Spleen (tissue), 11 donors: ENCODE measurements at regions not wholly inside any gene's neighbourhood (a gene's known extent, or its start where the extent isn't known, plus 50 kb on each side); places are given as distances from the start of the nearest gene placed in this dataset.

Experiments used
- DNase-seq: peaks from one replicate; pipeline ENCODE4 v3.0.0-alpha.2; 2020
- H3K27ac ChIP-seq, 8 donors: fragments of 200-600 bp; sonication (generic) in 7 of 8; 1 replicate in 4 of 8; 2 replicates in 4 of 8; pipeline versions ENCODE4 v1.5.0 to v1.8.0; 2016 to 2021; ENCODE audit warnings: inconsistent platforms in 4 of 8, mild to moderate bottlenecking in 4 of 8, moderate library complexity in 1 of 8
- H3K27me3 ChIP-seq, 7 donors: fragments of 200-600 bp; sonication (generic) in 6 of 7; replicated peaks in 1 of 7; 1 replicate in 4 of 7; 2 replicates in 3 of 7; pipeline versions ENCODE4 v1.5.0 to v1.8.0; 2016 to 2021; ENCODE audit warnings: inconsistent platforms in 3 of 7, mild to moderate bottlenecking in 1 of 7
- H3K36me3 ChIP-seq, 6 donors: fragments of 200-600 bp; sonication (generic) in 5 of 6; 1 replicate in 4 of 6; 2 replicates in 2 of 6; pipeline versions ENCODE4 v1.5.0 to v1.8.0; 2016 to 2021; ENCODE audit warnings: inconsistent platforms in 2 of 6
- H3K4me1 ChIP-seq, 6 donors: fragments of 200-600 bp; sonication (generic) in 5 of 6; 1 replicate in 3 of 6; 2 replicates in 3 of 6; pipeline versions ENCODE4 v1.5.0 to v1.8.0; 2016 to 2021; ENCODE audit warnings: inconsistent platforms in 3 of 6
- H3K4me3 ChIP-seq, 8 donors: fragments of 200-600 bp; sonication (generic) in 7 of 8; 1 replicate in 4 of 8; 2 replicates in 4 of 8; pipeline versions ENCODE4 v1.5.0 to v1.8.0; 2016 to 2021; ENCODE audit warnings: inconsistent platforms in 4 of 8, mild to moderate bottlenecking in 4 of 8, moderate library complexity in 2 of 8
- H3K9me3 ChIP-seq, 8 donors: fragments of 200-600 bp; sonication (generic) in 7 of 8; 1 replicate in 4 of 8; 2 replicates in 4 of 8; pipeline versions ENCODE4 v1.5.0 to v1.8.0; 2016 to 2021; ENCODE audit warnings: inconsistent platforms in 4 of 8
- CTCF ChIP-seq, 11 experiments: fragments of 200-600 bp in 7 of 11; fragments of 450-650 bp in 4 of 11; sonication (generic) in 4 of 11; IDR thresholded peaks in 8 of 11; conservative IDR thresholded peaks in 3 of 11; 1 replicate in 7 of 11; 2 replicates in 4 of 11; pipeline versions ENCODE4 v1.4.0 to v1.8.0; 2016 to 2021; ENCODE audit warnings: antibody characterized with exemption in 11 of 11, inconsistent platforms in 4 of 11, mild to moderate bottlenecking in 1 of 11
- POLR2A ChIP-seq, 3 donors: fragments of 450-650 bp; IDR thresholded peaks; one replicate each; pipeline ENCODE4 v1.5.1; 2017; ENCODE audit warnings: antibody characterized with exemption in 3 of 3, mild to moderate bottlenecking in 1 of 3
- POLR2AphosphoS5 ChIP-seq, 3 donors: sonication (generic); formaldehyde crosslinking; IDR thresholded peaks; one replicate each; pipeline ENCODE4 v1.5.1; 2017; ENCODE audit warnings: antibody characterized with exemption in 3 of 3
- WGBS, 5 donors: extraction: QIAGEN DNeasy Blood & Tissue Kit in 3 of 5; methylation state at CpG; one replicate each; pipeline versions ENCODE4 v1.1.5 to v1.1.7; 2013 to 2018; 5-methylcytosine and 5-hydroxymethylcytosine counted together
- intact Hi-C: fragments of 100-400 bp; cut with DNase I; formaldehyde crosslinking; loops from one replicate; pipeline ENCODE4 v1.15.0; 2023; ENCODE audit warnings: low total_unique reads
- donor health status: healthy with polysubstance abuse.
- donor health status: DM: no; HTN: no; CAD: no; lungs with moderate emphysema.
- donor health status: DM: no; HTN: no; CAD: no.
- donor health status: Bipolar disorder and iron deficiency.
- donor health status: healthy.
- donor health status: DM: no; HTN: no; CAD: no.
- donor health status: DM: yes; HTN: yes; CAD: no.

DNA sequence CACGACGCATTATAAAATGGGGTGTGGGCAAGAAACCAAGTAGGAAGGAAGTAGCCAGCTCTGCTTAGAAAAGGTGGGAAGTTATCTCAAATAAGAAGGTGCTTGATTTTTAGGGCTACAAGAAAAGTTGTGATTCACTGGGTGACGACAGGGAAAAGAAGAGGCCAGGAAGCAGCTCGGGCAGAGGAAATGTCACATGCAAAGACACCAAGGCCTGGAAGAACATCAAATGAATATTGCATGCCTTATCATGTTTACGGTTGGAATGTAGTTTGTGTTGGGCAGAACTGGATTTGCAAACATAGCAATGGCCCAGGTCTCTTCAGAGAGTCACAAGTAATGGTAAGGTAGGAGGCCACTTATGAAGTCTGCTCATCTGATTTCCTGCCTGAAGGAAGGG lies 610.6 kb downstream of the IRS1 start:
- no peaks in the 10 kb centered on the region for H3K9me3 ChIP-seq
- no peaks in the 10 kb centered on the region for H3K4me1 ChIP-seq
- no peak for DNase-seq
- intact Hi-C loops: no loop called here
- no peak overlapping the region for H3K27ac ChIP-seq
- TF ChIP-seq POLR2AphosphoS5 (IDR thresholded peaks at IDR 0.05) (no peak), POLR2A (IDR thresholded peaks at IDR 0.05) (no peak), CTCF (IDR thresholded peaks at IDR 0.05 in 8 of 11, conservative IDR thresholded peaks at IDR 0.05 in 3 of 11) (no peak)
- H3K4me3 ChIP-seq: no peak overlapping the region
- 67 to 88% (median 75%) methylated on average over 5 of the region's 5 CpGs for WGBS, 5 donors
- H3K27me3 ChIP-seq: peaks cover 0 to 4% (median 0%) of the 10 kb centered on the region in 7 donors
- H3K36me3 ChIP-seq: no peaks in the 10 kb centered on the region

DNA sequence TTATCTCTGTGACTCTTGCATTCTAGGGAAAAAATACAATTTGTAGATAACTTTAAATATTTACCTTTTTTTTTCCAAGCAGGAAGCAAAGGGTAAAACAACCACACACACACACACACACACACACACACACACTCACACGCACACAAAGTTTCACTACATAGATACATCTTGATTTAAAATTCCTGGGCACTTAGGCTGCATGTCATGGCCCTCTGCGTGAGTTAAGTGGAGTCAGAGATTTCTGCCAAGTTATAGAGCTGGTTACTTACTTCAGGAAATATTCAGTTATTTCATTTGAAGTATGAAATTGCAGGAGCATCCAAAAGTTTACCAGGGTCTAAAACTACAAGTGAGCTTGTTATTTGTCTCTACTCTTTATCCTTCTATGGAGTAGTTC lies 612.0 kb downstream of the IRS1 start:
- TF ChIP-seq POLR2AphosphoS5 (IDR thresholded peaks at IDR 0.05): no peak
- TF ChIP-seq POLR2A (IDR thresholded peaks at IDR 0.05): no peak
- no peak for TF ChIP-seq CTCF (IDR thresholded peaks at IDR 0.05 in 8 of 11, conservative IDR thresholded peaks at IDR 0.05 in 3 of 11)
- H3K36me3 ChIP-seq: no peaks in the 10 kb centered on the region
- no peak for DNase-seq
- H3K4me1 ChIP-seq: no peaks in the 10 kb centered on the region
- no peaks in the 10 kb centered on the region for H3K9me3 ChIP-seq
- intact Hi-C loops: no loop called here
- H3K27me3 ChIP-seq: peaks cover 0 to 4% (median 0%) of the 10 kb centered on the region in 7 donors
- WGBS, 5 donors: 20 to 38% (median 24%) methylated on average over 2 of the region's 2 CpGs
- H3K4me3 ChIP-seq: no peak overlapping the region
- no peak overlapping the region for H3K27ac ChIP-seq

DNA sequence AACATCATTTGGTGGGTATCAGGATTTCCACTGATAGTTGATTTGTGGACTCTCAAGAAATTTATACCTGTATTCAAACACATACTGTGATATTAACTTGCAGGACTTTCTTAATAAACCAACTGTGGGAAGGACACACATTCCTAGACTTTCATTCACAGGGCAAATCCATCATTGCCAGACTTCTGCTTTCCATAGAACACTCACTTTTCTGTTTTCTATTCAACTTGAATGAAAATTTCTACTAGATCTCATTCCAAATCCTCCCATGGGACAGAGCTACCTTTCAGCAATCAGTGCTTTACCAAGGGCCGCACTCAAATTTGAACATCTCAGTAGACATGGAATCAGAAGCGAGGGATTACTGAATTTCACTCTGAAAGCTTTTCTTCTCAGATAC lies 612.5 kb downstream of the IRS1 start:
- H3K4me3 ChIP-seq: no peak overlapping the region
- TF ChIP-seq CTCF (IDR thresholded peaks at IDR 0.05 in 8 of 11, conservative IDR thresholded peaks at IDR 0.05 in 3 of 11) (no peak), POLR2A (IDR thresholded peaks at IDR 0.05) (no peak)
- no peaks in the 10 kb centered on the region for H3K4me1 ChIP-seq
- H3K27me3 ChIP-seq: peaks cover 0 to 4% (median 0%) of the 10 kb centered on the region in 7 donors
- no peaks in the 10 kb centered on the region for H3K9me3 ChIP-seq
- 51 to 72% (median 64%) methylated on average over 2 of the region's 2 CpGs for WGBS, 5 donors
- intact Hi-C loops: no loop called here
- no peak for DNase-seq
- no peak overlapping the region for H3K27ac ChIP-seq
- no peaks in the 10 kb centered on the region for H3K36me3 ChIP-seq

DNA sequence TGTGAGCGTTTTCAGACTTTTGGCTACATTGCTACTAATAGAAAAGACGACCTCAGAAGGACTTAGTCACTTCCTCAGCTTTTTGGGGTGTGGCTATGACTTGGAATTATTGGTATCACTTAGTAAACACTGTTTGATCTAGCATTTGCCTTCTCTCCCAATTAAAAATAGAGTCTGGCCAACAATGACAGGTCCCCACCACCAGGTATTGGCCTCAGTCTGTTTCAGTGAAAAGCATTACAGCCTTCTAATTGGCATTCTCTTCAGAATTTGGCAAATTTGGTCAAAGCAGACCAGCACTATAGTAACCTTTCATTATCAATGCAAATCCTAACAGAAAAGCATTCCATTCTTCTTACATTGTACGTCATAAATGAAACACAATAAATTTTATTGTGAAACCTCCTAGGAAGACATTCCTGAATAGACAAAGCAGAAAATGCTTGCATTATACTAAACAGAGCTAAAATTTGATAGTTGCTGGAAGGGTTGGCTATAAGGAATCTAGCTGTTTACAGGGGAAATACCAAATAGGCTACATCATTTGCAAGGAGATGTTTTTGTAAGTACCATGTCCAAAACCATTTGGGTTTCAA lies 613.9 kb downstream of the IRS1 start:
- whole genome bisulfite sequencing, 5 donors: 31 to 42% (median 35%) methylated on average over 3 of the region's 3 CpGs
- intact Hi-C loops: no loop called here
- H3K36me3 ChIP-seq: no peaks in the 10 kb centered on the region
- peaks cover 0 to under 1% (median 0%) of the 10 kb centered on the region in 8 donors for H3K9me3 ChIP-seq
- TF ChIP-seq POLR2A (IDR thresholded peaks at IDR 0.05): no peak
- TF ChIP-seq POLR2AphosphoS5 (IDR thresholded peaks at IDR 0.05): no peak
- TF ChIP-seq CTCF (IDR thresholded peaks at IDR 0.05 in 8 of 11, conservative IDR thresholded peaks at IDR 0.05 in 3 of 11): no peak
- no peak overlapping the region for H3K4me3 ChIP-seq
- no peak for DNase-seq
- H3K27ac ChIP-seq: no peak overlapping the region
- no peaks in the 10 kb centered on the region for H3K4me1 ChIP-seq
- H3K27me3 ChIP-seq: peaks cover 0 to 4% (median 0%) of the 10 kb centered on the region in 7 donors
